ENCODE measurements at regions not wholly inside any gene's neighbourhood (a gene's known extent, or its start where the extent isn't known, plus 50 kb on each side); places are given as distances from the start of the nearest gene placed in this dataset.

- Histone ChIP-seq H3K36me3 (ENCODE audit: insufficient read depth) (no peaks in the 10 kb centered on the region), H3K4me3 (IDR thresholded peaks at IDR 0.05; ENCODE audit: insufficient read depth, low read depth, low read length) (no peak overlapping the region), H3K4me1 (ENCODE audit: low read depth, poor library complexity, severe bottlenecking) (peaks cover 29% of the 10 kb centered on the region), H3K4me2 (peak overlapping the region; percentile 64; the same call in 1 of the 2 replicates), H3K27me3 (ENCODE audit: insufficient read depth, low read depth) (no peaks in the 10 kb centered on the region), H3K9ac (no peak overlapping the region), H4K20me1 (ENCODE audit: insufficient read depth) (no peaks in the 10 kb centered on the region), H3K79me2 (ENCODE audit: insufficient read depth, low read depth) (no peaks in the 10 kb centered on the region), H3K27ac (no peak overlapping the region), H2AFZ (ENCODE audit: low read depth) (peak overlapping the region; percentile 26; the same call in 1 of the 2 replicates)
- no peak for TF ChIP-seq CTCF (conservative IDR thresholded peaks at IDR 0.05; ENCODE audit: low read depth, low read length)
Observed at GRCh38 chr4:181971973-181972372, 271.2 kb upstream of the TENM3 start.

GRCh38 chr4:181976764-181977163, 266.4 kb upstream of the TENM3 start:
- H4K20me1 ChIP-seq (ENCODE audit: insufficient read depth) = no peaks in the 10 kb centered on the region
- no peak for TF ChIP-seq CTCF (conservative IDR thresholded peaks at IDR 0.05; ENCODE audit: low read depth, low read length)
- no peak overlapping the region for H3K27ac ChIP-seq
- no peak overlapping the region for H3K4me2 ChIP-seq
- no peaks in the 10 kb centered on the region for H3K79me2 ChIP-seq (ENCODE audit: insufficient read depth, low read depth)
- no peak overlapping the region for H3K9ac ChIP-seq
- no peaks in the 10 kb centered on the region for H3K27me3 ChIP-seq (ENCODE audit: insufficient read depth, low read depth)
- no peak overlapping the region for H2AFZ ChIP-seq (ENCODE audit: low read depth)
- H3K36me3 ChIP-seq (ENCODE audit: insufficient read depth) = no peaks in the 10 kb centered on the region
- no peaks in the 10 kb centered on the region for H3K4me1 ChIP-seq (ENCODE audit: low read depth, poor library complexity, severe bottlenecking)
- H3K4me3 ChIP-seq (IDR thresholded peaks at IDR 0.05; ENCODE audit: insufficient read depth, low read depth, low read length) = no peak overlapping the region

- no peak overlapping the region for H3K4me2 ChIP-seq
- H3K4me3 ChIP-seq (IDR thresholded peaks at IDR 0.05; ENCODE audit: insufficient read depth, low read depth, low read length) = no peak overlapping the region
- no peaks in the 10 kb centered on the region for H4K20me1 ChIP-seq (ENCODE audit: insufficient read depth)
- no peaks in the 10 kb centered on the region for H3K36me3 ChIP-seq (ENCODE audit: insufficient read depth)
- H3K27ac ChIP-seq = no peak overlapping the region
- H3K79me2 ChIP-seq (ENCODE audit: insufficient read depth, low read depth) = no peaks in the 10 kb centered on the region
- H3K27me3 ChIP-seq (ENCODE audit: insufficient read depth, low read depth) = no peaks in the 10 kb centered on the region
- TF ChIP-seq CTCF (conservative IDR thresholded peaks at IDR 0.05; ENCODE audit: low read depth, low read length) = no peak
- H3K4me1 ChIP-seq (ENCODE audit: low read depth, poor library complexity, severe bottlenecking) = no peaks in the 10 kb centered on the region
- H2AFZ ChIP-seq (ENCODE audit: low read depth) = no peak overlapping the region
- H3K9ac ChIP-seq = no peak overlapping the region
Observed at GRCh38 chr4:181982437-181982836, 260.8 kb upstream of the TENM3 start.

- Histone ChIP-seq H3K27me3 (ENCODE audit: insufficient read depth, low read depth) (no peaks in the 10 kb centered on the region), H3K4me2 (no peak overlapping the region), H2AFZ (ENCODE audit: low read depth) (no peak overlapping the region), H3K4me1 (ENCODE audit: low read depth, poor library complexity, severe bottlenecking) (no peaks in the 10 kb centered on the region), H3K36me3 (ENCODE audit: insufficient read depth) (no peaks in the 10 kb centered on the region), H3K9ac (no peak overlapping the region), H3K79me2 (ENCODE audit: insufficient read depth, low read depth) (no peaks in the 10 kb centered on the region), H3K4me3 (IDR thresholded peaks at IDR 0.05; ENCODE audit: insufficient read depth, low read depth, low read length) (no peak overlapping the region), H4K20me1 (ENCODE audit: insufficient read depth) (no peaks in the 10 kb centered on the region), H3K27ac (no peak overlapping the region)
- TF ChIP-seq CTCF (conservative IDR thresholded peaks at IDR 0.05; ENCODE audit: low read depth, low read length) = no peak
Observed at GRCh38 chr4:181982856-181983255, 260.3 kb upstream of the TENM3 start.

All from KMS-11 (cell line).